ENCODE measurements at regions not wholly inside any gene's neighbourhood (a gene's known extent, or its start where the extent isn't known, plus 50 kb on each side); places are given as distances from the start of the nearest gene placed in this dataset.

- Histone ChIP-seq H3F3A (ENCODE audit: low read depth) (no peaks in the 10 kb centered on the region), H3K27ac (no peak overlapping the region), H3K9me3 (ENCODE audit: low read depth) (no peaks in the 10 kb centered on the region), H3K4me3 (no peak overlapping the region), H3K79me2 (ENCODE audit: low read depth) (no peaks in the 10 kb centered on the region), H4K20me1 (ENCODE audit: low read depth) (no peaks in the 10 kb centered on the region), H2AFZ (replicated peaks) (no peak overlapping the region), H3K36me3 (no peaks in the 10 kb centered on the region), H3K27me3 (no peaks in the 10 kb centered on the region), H3K9ac (no peak overlapping the region), H3K4me2 (no peak overlapping the region), H3K4me1 (no peaks in the 10 kb centered on the region)
- H3K36me3 Mint-ChIP-seq: no peaks in the 10 kb centered on the region
- H3K4me3 Mint-ChIP-seq: no peak overlapping the region
- H3K27ac Mint-ChIP-seq: no peak overlapping the region
- peaks cover 2% of the 10 kb centered on the region for H3K4me1 Mint-ChIP-seq
- DNase-seq (ENCODE audit: low spot score): no peak
- H3K27me3 Mint-ChIP-seq (ENCODE audit: insufficient read depth, low read depth): peaks cover 2% of the 10 kb centered on the region
- TF ChIP-seq EZH2phosphoT487 (IDR thresholded peaks at IDR 0.05): no peak
- TF ChIP-seq CTCF (IDR thresholded peaks at IDR 0.05): no peak
- TF ChIP-seq EZH2 (IDR thresholded peaks at IDR 0.05): no peak
- H3K9me3 Mint-ChIP-seq: no peaks in the 10 kb centered on the region
Measured at GRCh38 chr20:54306985-54307710, 99.3 kb downstream of the PFDN4 start.

- H3K4me1 Mint-ChIP-seq: peaks cover 2% of the 10 kb centered on the region
- peaks cover 2% of the 10 kb centered on the region for H3K27me3 Mint-ChIP-seq (ENCODE audit: insufficient read depth, low read depth)
- no peak overlapping the region for H2AFZ ChIP-seq (replicated peaks)
Measured at GRCh38 chr20:54308804-54309203, 100.9 kb downstream of the PFDN4 start.

GRCh38 chr20:54318892-54319291 lies 111.0 kb downstream of the PFDN4 start:
- Mint-ChIP-seq H3K4me3 (no peak overlapping the region), H3K27ac (no peak overlapping the region), H3K4me1 (no peaks in the 10 kb centered on the region), H3K36me3 (no peaks in the 10 kb centered on the region), H3K27me3 (ENCODE audit: insufficient read depth, low read depth) (no peaks in the 10 kb centered on the region), H3K9me3 (no peaks in the 10 kb centered on the region)
- Histone ChIP-seq H4K20me1 (ENCODE audit: low read depth) (no peaks in the 10 kb centered on the region), H2AFZ (replicated peaks) (no peak overlapping the region), H3K4me2 (no peak overlapping the region), H3K36me3 (no peaks in the 10 kb centered on the region), H3K4me3 (no peak overlapping the region), H3K9me3 (ENCODE audit: low read depth) (no peaks in the 10 kb centered on the region), H3K27ac (no peak overlapping the region), H3K4me1 (no peaks in the 10 kb centered on the region), H3K79me2 (ENCODE audit: low read depth) (no peaks in the 10 kb centered on the region), H3K27me3 (no peaks in the 10 kb centered on the region), H3K9ac (no peak overlapping the region), H3F3A (ENCODE audit: low read depth) (no peaks in the 10 kb centered on the region)
- DNase-seq (ENCODE audit: low spot score): no peak
- TF ChIP-seq EZH2phosphoT487 (IDR thresholded peaks at IDR 0.05) (no peak), EZH2 (IDR thresholded peaks at IDR 0.05) (no peak), CTCF (IDR thresholded peaks at IDR 0.05) (no peak)

More at GRCh38 chr20:54308804-54309203, 100.9 kb downstream of the PFDN4 start:
- Mint-ChIP-seq H3K4me3 (no peak overlapping the region), H3K9me3 (no peaks in the 10 kb centered on the region), H3K36me3 (no peaks in the 10 kb centered on the region), H3K27ac (no peak overlapping the region)
- H3K9me3 ChIP-seq (ENCODE audit: low read depth): no peaks in the 10 kb centered on the region
- H3K4me2 ChIP-seq: no peak overlapping the region
- H3K27ac ChIP-seq: no peak overlapping the region
- H3F3A ChIP-seq (ENCODE audit: low read depth): no peaks in the 10 kb centered on the region
- no peak overlapping the region for H3K4me3 ChIP-seq
- no peaks in the 10 kb centered on the region for H3K4me1 ChIP-seq
- DNase-seq (ENCODE audit: low spot score): no peak
- no peaks in the 10 kb centered on the region for H3K79me2 ChIP-seq (ENCODE audit: low read depth)
- H3K36me3 ChIP-seq: no peaks in the 10 kb centered on the region
- H3K27me3 ChIP-seq: no peaks in the 10 kb centered on the region
- TF ChIP-seq CTCF (IDR thresholded peaks at IDR 0.05): no peak
- TF ChIP-seq EZH2 (IDR thresholded peaks at IDR 0.05): no peak
- no peak for TF ChIP-seq EZH2phosphoT487 (IDR thresholded peaks at IDR 0.05)
- no peaks in the 10 kb centered on the region for H4K20me1 ChIP-seq (ENCODE audit: low read depth)
- no peak overlapping the region for H3K9ac ChIP-seq
